CD14-positive monocyte (primary cell): ENCODE measurements at regions not wholly inside any gene's neighbourhood (a gene's known extent, or its start where the extent isn't known, plus 50 kb on each side); places are given as distances from the start of the nearest gene placed in this dataset.

Experiments used
- DNase-seq, 3 donors: peaks; one replicate each; pipeline ENCODE4 v3.0.0-alpha.2; 2011 to 2022
- H2AFZ ChIP-seq: 2 replicates; pipeline ENCODE4 v1.6.0; 2012; ENCODE audit warnings: mild to moderate bottlenecking, low read depth, low read length, inconsistent platforms; ENCODE audit not compliant: insufficient read depth, poor library complexity, severe bottlenecking
- H3K27ac ChIP-seq, 2 donors: 1 replicate in 1 of 2; 2 replicates in 1 of 2; pipeline ENCODE4 v1.5.1; 2012 to 2013; ENCODE audit warnings: low read length in 2 of 2, control low read depth in 1 of 2, inconsistent platforms in 1 of 2, low read depth in 1 of 2, mild to moderate bottlenecking in 1 of 2
- H3K27me3 ChIP-seq, 2 donors: one replicate each; pipeline versions ENCODE4 v1.6.0 to v1.6.1; 2011 to 2013; ENCODE audit warnings: low read length in 2 of 2; ENCODE audit not compliant: control insufficient read depth in 2 of 2, insufficient read depth in 2 of 2
- H3K36me3 ChIP-seq, 2 donors: replicated peaks in 1 of 2; 1 replicate in 1 of 2; 2 replicates in 1 of 2; pipeline versions ENCODE4 v1.5.1 to v1.6.1; 2012 to 2013; ENCODE audit warnings: low read length in 2 of 2, control low read depth in 1 of 2, inconsistent platforms in 1 of 2, mild to moderate bottlenecking in 1 of 2; ENCODE audit not compliant: insufficient read depth in 2 of 2, control insufficient read depth in 1 of 2
- H3K4me1 ChIP-seq, 2 donors: 1 replicate in 1 of 2; 2 replicates in 1 of 2; pipeline versions ENCODE4 v1.5.1 to v1.6.1; 2012 to 2013; ENCODE audit warnings: low read length in 2 of 2, control low read depth in 1 of 2, inconsistent platforms in 1 of 2, mild to moderate bottlenecking in 1 of 2, moderate library complexity in 1 of 2; ENCODE audit not compliant: insufficient read depth in 2 of 2, control insufficient read depth in 1 of 2
- H3K4me2 ChIP-seq: replicated peaks from 2 replicates; pipeline ENCODE3; 2012; ENCODE audit warnings: low read length, moderate library complexity, mild to moderate bottlenecking; ENCODE audit not compliant: poor library complexity, severe bottlenecking; ENCODE audit errors: extremely low read depth
- H3K4me3 ChIP-seq, 3 experiments: fragments of 200-600 bp in 1 of 3; sonication (generic) in 1 of 3; replicated peaks in 1 of 3; 1 replicate in 2 of 3; 2 replicates in 1 of 3; pipeline ENCODE4 v1.5.1; 2011 to 2013; ENCODE audit warnings: low read length in 3 of 3, mild to moderate bottlenecking in 3 of 3, control low read depth in 2 of 3, low read depth in 2 of 3, inconsistent platforms in 1 of 3, moderate library complexity in 1 of 3
- H3K79me2 ChIP-seq: 2 replicates; pipeline ENCODE4 v1.6.0; 2012; ENCODE audit warnings: mild to moderate bottlenecking, control low read depth, inconsistent platforms, low read length, moderate library complexity; ENCODE audit not compliant: insufficient read depth
- H3K9ac ChIP-seq: 2 replicates; pipeline ENCODE4 v1.6.0; 2017; ENCODE audit warnings: low read length, mild to moderate bottlenecking; ENCODE audit not compliant: insufficient read depth, poor library complexity, severe bottlenecking
- H3K9me3 ChIP-seq, 2 donors: replicated peaks in 1 of 2; 1 replicate in 1 of 2; 2 replicates in 1 of 2; pipeline versions ENCODE4 v1.5.1 to v1.6.1; 2012 to 2013; ENCODE audit warnings: low read length in 2 of 2, control low read depth in 1 of 2; ENCODE audit not compliant: control insufficient read depth in 1 of 2, insufficient read depth in 1 of 2
- H4K20me1 ChIP-seq: 2 replicates; pipeline ENCODE4 v1.6.0; 2012; ENCODE audit warnings: mild to moderate bottlenecking, low read length, control low read depth, moderate library complexity; ENCODE audit not compliant: insufficient read depth
- H3K27ac Mint-ChIP-seq, 7 donors: one replicate each; pipeline ENCODE4 v1.8.0; 2020; ENCODE audit warnings: mild to moderate bottlenecking in 7 of 7, mixed read lengths in 7 of 7, moderate library complexity in 6 of 7, inconsistent platforms in 2 of 7
- H3K27me3 Mint-ChIP-seq, 3 donors: one replicate each; pipeline ENCODE4 v1.8.0; 2021 to 2022; ENCODE audit warnings: low read depth in 3 of 3, mild to moderate bottlenecking in 3 of 3, mixed read lengths in 3 of 3, moderate library complexity in 3 of 3, inconsistent platforms in 1 of 3
- H3K36me3 Mint-ChIP-seq, 2 donors: one replicate each; pipeline ENCODE4 v1.8.0; 2020; ENCODE audit warnings: mixed read lengths in 2 of 2, inconsistent platforms in 1 of 2, mild to moderate bottlenecking in 1 of 2
- H3K4me1 Mint-ChIP-seq: one replicate; pipeline ENCODE4 v1.8.0; 2020; ENCODE audit warnings: mild to moderate bottlenecking, mixed read lengths
- H3K4me3 Mint-ChIP-seq, 2 donors: one replicate each; pipeline ENCODE4 v1.8.0; 2020; ENCODE audit warnings: mild to moderate bottlenecking in 2 of 2, mixed read lengths in 2 of 2, moderate library complexity in 1 of 2
- H3K9me3 Mint-ChIP-seq, 7 donors: one replicate each; pipeline ENCODE4 v1.8.0; 2020 to 2022; ENCODE audit warnings: mixed read lengths in 7 of 7, mild to moderate bottlenecking in 6 of 7, moderate library complexity in 6 of 7, inconsistent platforms in 2 of 7
- CTCF ChIP-seq: fragments of 200-600 bp; IDR thresholded peaks from one replicate; pipeline ENCODE4 v1.8.0; 2022; ENCODE audit warnings: antibody characterized with exemption, mild to moderate bottlenecking
- WGBS: methylation state at CpG from one replicate; pipeline ENCODE4 v1.1.5; 2013; ENCODE audit warnings: missing lambda C conversion rate; ENCODE audit not compliant: insufficient coverage; 5-methylcytosine and 5-hydroxymethylcytosine counted together
- intact Hi-C, 2 donors: fragments of 100-400 bp; cut with micrococcal nuclease; formaldehyde crosslinking; loops; one replicate each; pipeline versions ENCODE4 v1.15.0 to v1.15.1; 2023

GRCh38 chr5:93357686-93358085, 223.3 kb downstream of the NR2F1-AS1 start:
- no peaks in the 10 kb centered on the region for H3K36me3 ChIP-seq
- Mint-ChIP-seq H3K4me1 (no peaks in the 10 kb centered on the region), H3K27ac (no peak overlapping the region), H3K4me3 (no peak overlapping the region), H3K9me3 (peaks cover 0 to 9% (median 5%) of the 10 kb centered on the region in 7 donors), H3K36me3 (no peaks in the 10 kb centered on the region), H3K27me3 (no peaks in the 10 kb centered on the region)
- no peak overlapping the region for H3K4me3 ChIP-seq
- H3K4me2 ChIP-seq: no peak overlapping the region
- intact Hi-C loops: no loop called here
- H3K27ac ChIP-seq: no peak overlapping the region
- no peaks in the 10 kb centered on the region for H3K79me2 ChIP-seq
- no CpG with 5 or more reads among the region's 1 CpG for WGBS
- H3K27me3 ChIP-seq: no peaks in the 10 kb centered on the region
- no peak overlapping the region for H2AFZ ChIP-seq
- DNase-seq: no peak
- peaks cover 7 to 11% of the 10 kb centered on the region in 2 donors for H3K9me3 ChIP-seq
- no peaks in the 10 kb centered on the region for H3K4me1 ChIP-seq
- no peak for TF ChIP-seq CTCF
- H3K9ac ChIP-seq: no peak overlapping the region
- H4K20me1 ChIP-seq: no peaks in the 10 kb centered on the region

DNA sequence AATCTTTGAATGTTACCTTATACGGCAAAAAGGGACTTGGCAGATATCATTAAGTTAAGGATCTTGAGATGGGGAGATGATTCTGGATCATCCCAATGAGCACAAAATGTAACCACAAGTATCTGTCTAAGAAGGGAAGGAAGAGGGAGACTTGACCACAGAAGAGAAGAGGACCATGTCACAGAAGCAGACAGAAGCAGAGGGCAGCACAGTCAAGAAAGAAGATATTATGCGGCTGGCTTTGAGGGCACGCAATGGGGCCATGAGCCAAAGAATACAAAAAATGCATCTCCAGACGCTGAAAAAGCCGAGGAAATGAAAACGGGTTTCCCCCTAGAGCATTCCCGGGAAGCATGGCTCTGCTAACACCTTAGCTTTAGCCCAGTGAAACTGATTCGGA, 225.3 kb downstream of the NR2F1-AS1 start:
- Histone ChIP-seq H3K9ac (no peak overlapping the region), H3K27ac (no peak overlapping the region), H3K4me3 (no peak overlapping the region), H4K20me1 (no peaks in the 10 kb centered on the region), H2AFZ (no peak overlapping the region), H3K4me1 (no peaks in the 10 kb centered on the region), H3K4me2 (no peak overlapping the region), H3K36me3 (no peaks in the 10 kb centered on the region), H3K27me3 (no peaks in the 10 kb centered on the region), H3K79me2 (no peaks in the 10 kb centered on the region), H3K9me3 (peaks cover 5 to 7% of the 10 kb centered on the region in 2 donors)
- Mint-ChIP-seq H3K9me3 (peaks cover 0 to 11% (median 5%) of the 10 kb centered on the region in 7 donors), H3K4me1 (no peaks in the 10 kb centered on the region), H3K4me3 (no peak overlapping the region), H3K36me3 (no peaks in the 10 kb centered on the region), H3K27ac (no peak overlapping the region), H3K27me3 (no peaks in the 10 kb centered on the region)
- intact Hi-C loops: no loop called here
- TF ChIP-seq CTCF: no peak
- DNase-seq: no peak
- WGBS: 100% methylated on average over 4 of the region's 8 CpGs
